ENCODE measurements at regions not wholly inside any gene's neighbourhood (a gene's known extent, or its start where the extent isn't known, plus 50 kb on each side); places are given as distances from the start of the nearest gene placed in this dataset.
"Not testable (repeated sequence)": the region's sequence is repeated elsewhere in the genome, so short reads cannot be mapped to it uniquely, and the experiment has no call there.

DNA sequence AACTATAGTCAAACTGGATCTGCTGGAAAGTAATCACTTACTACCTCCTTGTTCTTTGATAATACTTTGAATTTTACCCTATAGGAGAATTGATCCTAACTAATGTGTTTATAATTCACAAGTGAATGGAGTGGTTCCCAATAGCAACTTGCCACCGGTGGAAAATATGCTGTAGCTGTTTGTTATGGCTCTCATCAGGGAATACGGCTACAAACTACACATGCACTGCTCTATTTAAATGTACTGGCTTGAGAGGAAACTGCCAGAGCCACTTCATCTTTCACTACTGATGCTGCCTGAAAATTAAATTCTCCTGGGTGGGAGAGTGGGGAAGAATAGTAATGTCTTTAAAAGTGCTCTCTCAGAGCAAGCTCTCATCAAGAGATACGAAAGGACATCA lies 448.5 kb upstream of the GRAMD2B start:
- no peak overlapping the region for H3K4me3 ChIP-seq (ENCODE audit: low read depth, low read length)

DNA sequence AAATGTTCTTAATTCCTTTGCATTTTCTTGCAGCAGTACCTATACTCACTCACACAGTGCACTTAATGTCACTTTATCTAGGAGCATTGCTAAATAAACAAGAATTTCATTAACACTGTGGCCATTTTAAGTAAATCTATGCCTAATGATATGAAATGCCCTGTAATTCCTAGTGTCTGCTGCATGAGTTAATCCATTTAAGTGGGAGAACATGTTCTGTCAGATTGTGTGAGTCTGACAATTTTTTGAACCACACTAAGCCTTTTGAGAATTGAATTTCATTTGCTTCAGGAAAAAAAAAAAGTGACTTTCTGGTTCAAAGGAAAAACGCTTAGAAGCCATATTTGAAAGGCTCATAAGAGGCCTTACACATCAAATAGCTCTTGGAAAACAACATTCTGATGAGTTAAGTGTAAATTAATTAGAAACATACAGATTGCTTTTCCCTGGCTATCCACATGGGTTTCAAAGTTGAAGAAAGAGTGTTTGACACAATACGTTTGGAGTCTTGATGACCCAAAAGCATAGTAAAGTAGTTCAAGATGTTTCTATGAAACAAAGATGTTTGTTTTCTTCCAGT lies 446.7 kb upstream of the GRAMD2B start:
- no peaks in the 10 kb centered on the region for H3K27me3 ChIP-seq (ENCODE audit: control insufficient read depth, insufficient read depth, low read length)
- no peak for DNase-seq (ENCODE audit: low read depth in 4 of 6, low spot score in 6 of 6)
- H3K36me3 ChIP-seq (ENCODE audit: control insufficient read depth, insufficient read depth, low read length), result no peaks in the 10 kb centered on the region
- no CpG with 5 or more reads among the region's 2 CpGs for WGBS (ENCODE audit: insufficient coverage)
- no peaks in the 10 kb centered on the region for H3K4me1 ChIP-seq (ENCODE audit: control insufficient read depth, insufficient read depth, low read length)
- no peak overlapping the region for H3K27ac ChIP-seq (ENCODE audit: low read depth, low read length)
- no peaks in the 10 kb centered on the region for H3K9me3 ChIP-seq (ENCODE audit: control insufficient read depth, insufficient read depth, low read length)
- H3K4me3 ChIP-seq (ENCODE audit: low read depth, low read length), result no peak overlapping the region

More for the DNA sequence above, 448.5 kb upstream of the GRAMD2B start:
- DNase-seq (ENCODE audit: low read depth in 4 of 6, low spot score in 6 of 6), result peak in 2 of 6 donors; percentile 23 to 74
- H3K36me3 ChIP-seq (ENCODE audit: control insufficient read depth, insufficient read depth, low read length), result no peaks in the 10 kb centered on the region
- H3K9me3 ChIP-seq (ENCODE audit: control insufficient read depth, insufficient read depth, low read length), result no peaks in the 10 kb centered on the region
- H3K27ac ChIP-seq (ENCODE audit: low read depth, low read length), result no peak overlapping the region
- H3K4me1 ChIP-seq (ENCODE audit: control insufficient read depth, insufficient read depth, low read length), result no peaks in the 10 kb centered on the region
- 0% methylated on average over 1 of the region's 3 CpGs for whole genome bisulfite sequencing (ENCODE audit: insufficient coverage)
- no peaks in the 10 kb centered on the region for H3K27me3 ChIP-seq (ENCODE audit: control insufficient read depth, insufficient read depth, low read length)

DNA sequence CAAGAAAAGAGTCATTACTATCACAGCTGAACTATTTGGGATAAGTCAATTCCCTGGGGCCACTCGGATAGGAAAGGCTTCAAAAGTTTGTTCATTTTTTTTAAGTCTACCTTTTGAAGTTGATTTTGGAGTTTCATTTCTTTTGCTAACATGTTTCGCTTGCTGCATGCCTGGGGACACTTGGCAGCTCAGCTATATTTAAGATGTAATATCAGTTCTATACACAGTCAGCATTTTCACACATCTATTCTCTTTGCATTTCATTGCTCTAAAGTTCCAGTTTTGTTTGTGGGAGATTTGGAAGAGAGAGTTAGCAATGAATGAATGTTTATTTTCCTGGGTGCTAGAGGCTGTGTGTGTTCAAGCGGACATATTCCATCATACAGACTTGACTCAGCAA lies 445.2 kb upstream of the GRAMD2B start:
- no peak overlapping the region for H3K4me3 ChIP-seq (ENCODE audit: low read depth, low read length)
- peak in 1 of 6 donors; percentile 50 for DNase-seq (ENCODE audit: low read depth in 4 of 6, low spot score in 6 of 6)
- no peaks in the 10 kb centered on the region for H3K36me3 ChIP-seq (ENCODE audit: control insufficient read depth, insufficient read depth, low read length)
- no peaks in the 10 kb centered on the region for H3K9me3 ChIP-seq (ENCODE audit: control insufficient read depth, insufficient read depth, low read length)
- no CpG with 5 or more reads among the region's 3 CpGs for WGBS (ENCODE audit: insufficient coverage)
- no peaks in the 10 kb centered on the region for H3K4me1 ChIP-seq (ENCODE audit: control insufficient read depth, insufficient read depth, low read length)
- no peaks in the 10 kb centered on the region for H3K27me3 ChIP-seq (ENCODE audit: control insufficient read depth, insufficient read depth, low read length)
- H3K27ac ChIP-seq (ENCODE audit: low read depth, low read length), result no peak overlapping the region

DNA sequence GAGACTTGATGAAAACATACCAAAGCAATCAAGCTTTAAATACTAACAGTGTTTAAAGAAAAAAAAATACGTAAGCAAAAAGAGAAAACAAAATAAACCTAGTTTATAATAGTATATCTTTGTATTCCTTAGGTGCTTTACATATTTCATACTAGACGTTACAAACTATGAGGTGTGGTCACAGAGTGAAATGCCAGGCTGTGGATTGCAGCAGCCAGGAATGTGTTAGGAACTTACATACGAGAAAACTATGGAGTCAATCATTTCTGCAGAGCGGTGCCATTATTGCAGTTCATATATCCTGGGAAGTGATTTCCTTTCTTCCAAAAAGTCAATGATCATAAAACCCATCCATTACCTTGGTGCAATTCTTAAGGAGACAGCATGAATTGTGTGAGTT lies 443.6 kb upstream of the GRAMD2B start:
- no peak overlapping the region for H3K4me3 ChIP-seq (ENCODE audit: low read depth, low read length)
- WGBS (ENCODE audit: insufficient coverage), result no CpG with 5 or more reads among the region's 4 CpGs
- no peaks in the 10 kb centered on the region for H3K4me1 ChIP-seq (ENCODE audit: control insufficient read depth, insufficient read depth, low read length)
- peak in 1 of 6 donors; percentile 57 for DNase-seq (ENCODE audit: low read depth in 4 of 6, low spot score in 6 of 6)
- no peaks in the 10 kb centered on the region for H3K36me3 ChIP-seq (ENCODE audit: control insufficient read depth, insufficient read depth, low read length)
- H3K27ac ChIP-seq (ENCODE audit: low read depth, low read length), result no peak overlapping the region
- H3K27me3 ChIP-seq (ENCODE audit: control insufficient read depth, insufficient read depth, low read length), result no peaks in the 10 kb centered on the region
- no peaks in the 10 kb centered on the region for H3K9me3 ChIP-seq (ENCODE audit: control insufficient read depth, insufficient read depth, low read length)

DNA sequence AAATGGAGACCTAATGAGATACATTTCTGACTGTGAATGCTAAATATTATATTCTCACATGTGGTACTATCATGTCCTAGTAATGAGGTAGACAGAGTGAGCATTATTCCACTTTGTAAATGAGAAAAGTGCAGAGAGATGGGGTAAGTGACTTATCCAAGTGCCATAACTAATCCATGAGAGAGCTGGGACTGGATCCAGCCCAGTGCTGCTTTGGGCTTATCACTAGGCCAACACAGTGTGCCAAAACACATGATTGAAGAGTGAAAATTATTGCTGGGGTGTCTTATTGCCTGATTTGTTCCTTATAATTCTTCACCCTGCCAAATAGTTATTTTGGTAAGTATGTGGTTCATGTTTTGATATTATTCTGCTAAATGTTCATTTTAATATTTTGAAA lies 442.2 kb upstream of the GRAMD2B start:
- no peaks in the 10 kb centered on the region for H3K9me3 ChIP-seq (ENCODE audit: control insufficient read depth, insufficient read depth, low read length)
- H3K36me3 ChIP-seq (ENCODE audit: control insufficient read depth, insufficient read depth, low read length), result no peaks in the 10 kb centered on the region
- H3K4me1 ChIP-seq (ENCODE audit: control insufficient read depth, insufficient read depth, low read length), result no peaks in the 10 kb centered on the region
- H3K27ac ChIP-seq (ENCODE audit: low read depth, low read length), result no peak overlapping the region
- no peaks in the 10 kb centered on the region for H3K27me3 ChIP-seq (ENCODE audit: control insufficient read depth, insufficient read depth, low read length)
- no peak for DNase-seq (ENCODE audit: low read depth in 4 of 6, low spot score in 6 of 6)
- H3K4me3 ChIP-seq (ENCODE audit: low read depth, low read length), result no peak overlapping the region

DNA sequence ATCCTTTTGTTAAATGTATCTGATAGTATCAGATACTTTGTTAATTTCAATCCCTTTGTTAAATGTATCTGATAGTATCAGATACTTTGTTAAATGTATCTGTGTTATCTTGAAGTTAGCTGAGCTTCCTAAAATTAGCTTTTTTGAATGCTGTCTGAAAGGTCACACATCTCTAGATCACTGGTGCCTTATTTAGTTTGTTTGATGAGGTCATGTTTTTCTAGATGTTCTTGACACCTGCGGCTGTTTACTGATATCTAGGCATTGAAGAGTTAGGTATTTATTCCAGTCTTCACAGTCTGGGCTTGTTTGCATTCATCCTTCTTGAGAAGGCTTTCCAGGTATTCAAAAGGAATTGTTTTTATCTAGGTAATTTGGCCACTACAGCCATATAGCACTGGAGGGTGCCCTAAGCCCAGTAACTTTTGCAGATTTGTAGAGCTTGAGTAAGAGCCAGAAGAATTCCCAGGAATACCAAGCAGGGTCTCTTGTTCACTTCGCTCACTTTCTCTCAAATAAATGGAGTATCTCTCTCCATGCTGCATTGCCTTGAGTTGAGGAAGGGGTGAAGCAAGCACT lies 435.4 kb upstream of the GRAMD2B start:
- no peaks in the 10 kb centered on the region for H3K36me3 ChIP-seq (ENCODE audit: control insufficient read depth, insufficient read depth, low read length)
- no peaks in the 10 kb centered on the region for H3K27me3 ChIP-seq (ENCODE audit: control insufficient read depth, insufficient read depth, low read length)
- DNase-seq (ENCODE audit: low read depth in 4 of 6, low spot score in 6 of 6), result no peak
- no peaks in the 10 kb centered on the region for H3K4me1 ChIP-seq (ENCODE audit: control insufficient read depth, insufficient read depth, low read length)
- H3K27ac ChIP-seq (ENCODE audit: low read depth, low read length), result no peak overlapping the region
- 100% methylated on average over 1 of the region's 2 CpGs for WGBS (ENCODE audit: insufficient coverage)
- H3K4me3 ChIP-seq (ENCODE audit: low read depth, low read length), result no peak overlapping the region
- no peaks in the 10 kb centered on the region for H3K9me3 ChIP-seq (ENCODE audit: control insufficient read depth, insufficient read depth, low read length)

DNA sequence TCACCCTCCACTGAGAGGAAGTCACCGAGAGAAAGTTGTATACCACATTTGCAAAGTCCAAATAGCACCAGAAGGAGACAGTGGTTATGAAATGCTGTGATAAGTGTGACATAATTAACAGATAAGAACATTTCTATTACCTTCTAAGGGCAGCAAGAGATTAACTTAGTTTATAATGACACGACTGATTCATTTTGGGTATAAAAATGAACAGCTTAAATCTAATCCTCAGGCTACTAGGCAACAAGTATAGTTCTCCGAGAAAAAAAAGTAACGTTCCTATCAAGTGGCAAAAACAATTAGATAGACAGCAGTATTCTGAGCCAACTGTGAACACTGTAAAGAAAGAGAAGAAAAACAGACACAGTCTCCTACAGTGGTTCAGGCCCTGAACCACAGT lies 431.2 kb upstream of the GRAMD2B start:
- Histone ChIP-seq H3K9me3 (ENCODE audit: control insufficient read depth, insufficient read depth, low read length) (no peaks in the 10 kb centered on the region), H3K4me3 (ENCODE audit: low read depth, low read length) (no peak overlapping the region), H3K36me3 (ENCODE audit: control insufficient read depth, insufficient read depth, low read length) (no peaks in the 10 kb centered on the region), H3K4me1 (ENCODE audit: control insufficient read depth, insufficient read depth, low read length) (no peaks in the 10 kb centered on the region), H3K27ac (ENCODE audit: low read depth, low read length) (no peak overlapping the region), H3K27me3 (ENCODE audit: control insufficient read depth, insufficient read depth, low read length) (no peaks in the 10 kb centered on the region)
- WGBS (ENCODE audit: insufficient coverage), result no CpG with 5 or more reads among the region's 4 CpGs
- DNase-seq (ENCODE audit: low read depth in 4 of 6, low spot score in 6 of 6), result no peak

DNA sequence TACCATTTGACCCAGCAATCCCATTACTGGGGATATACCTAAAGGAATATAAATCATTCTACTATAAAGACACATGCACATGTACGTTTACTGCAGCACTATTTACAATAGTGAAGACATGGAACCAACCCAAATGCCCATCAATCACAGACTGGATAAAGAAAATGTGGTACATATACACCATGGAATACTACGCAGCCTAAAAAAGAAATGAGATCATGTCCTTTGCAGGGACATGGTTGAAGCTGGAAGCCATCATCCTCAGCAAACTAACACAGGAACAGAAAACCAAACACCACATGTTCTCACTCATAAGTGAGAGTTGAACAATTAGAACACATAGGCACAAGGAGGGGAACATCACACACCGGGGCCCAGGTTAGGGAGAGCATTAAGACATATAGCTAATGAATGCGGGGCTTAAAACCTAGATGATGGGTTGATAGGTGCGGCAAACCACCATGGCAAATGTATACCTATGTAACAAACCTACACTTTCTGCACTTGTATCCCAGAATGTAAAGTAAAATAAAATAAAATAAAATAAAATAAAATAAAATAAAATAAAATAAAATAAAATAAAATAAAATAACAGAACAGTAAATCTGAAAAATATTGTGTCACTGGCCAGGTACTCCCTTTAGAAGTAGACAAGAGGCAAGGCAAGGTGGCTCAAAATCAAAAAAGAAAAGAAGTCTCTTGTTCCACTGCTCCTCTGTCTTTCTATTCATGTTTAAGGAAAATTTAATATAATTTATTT lies 423.8 kb upstream of the GRAMD2B start:
- not testable (repeated sequence) for H3K27me3 ChIP-seq (ENCODE audit: control insufficient read depth, insufficient read depth, low read length); H3K9me3 ChIP-seq (ENCODE audit: control insufficient read depth, insufficient read depth, low read length); H3K36me3 ChIP-seq (ENCODE audit: control insufficient read depth, insufficient read depth, low read length); H3K27ac ChIP-seq (ENCODE audit: low read depth, low read length); H3K4me3 ChIP-seq (ENCODE audit: low read depth, low read length); DNase-seq (ENCODE audit: low read depth in 4 of 6, low spot score in 6 of 6); H3K4me1 ChIP-seq (ENCODE audit: control insufficient read depth, insufficient read depth, low read length)
- no CpG with 5 or more reads among the region's 5 CpGs for WGBS (ENCODE audit: insufficient coverage)

DNA sequence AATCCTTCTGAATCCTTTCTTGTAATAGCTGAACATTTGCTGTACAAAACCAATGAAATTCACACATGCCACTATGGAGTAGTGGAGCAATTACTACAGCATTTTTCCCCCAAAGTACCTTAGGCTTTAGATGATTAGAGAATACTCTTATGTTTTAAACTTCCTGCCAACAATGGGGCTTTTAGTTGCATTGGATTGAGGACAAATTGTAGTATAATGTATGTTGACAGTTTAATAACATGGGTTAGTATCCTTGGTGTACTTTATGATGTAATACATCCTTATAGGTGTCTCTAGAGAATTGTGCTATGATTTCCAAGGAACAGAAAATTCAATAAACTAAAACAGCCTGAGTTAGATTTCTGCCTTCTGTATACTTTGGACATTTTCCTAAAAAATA lies 422.7 kb upstream of the GRAMD2B start:
- Histone ChIP-seq H3K36me3 (ENCODE audit: control insufficient read depth, insufficient read depth, low read length) (no peaks in the 10 kb centered on the region), H3K27me3 (ENCODE audit: control insufficient read depth, insufficient read depth, low read length) (no peaks in the 10 kb centered on the region), H3K4me3 (ENCODE audit: low read depth, low read length) (no peak overlapping the region), H3K9me3 (ENCODE audit: control insufficient read depth, insufficient read depth, low read length) (no peaks in the 10 kb centered on the region), H3K4me1 (ENCODE audit: control insufficient read depth, insufficient read depth, low read length) (no peaks in the 10 kb centered on the region), H3K27ac (ENCODE audit: low read depth, low read length) (no peak overlapping the region)
- DNase-seq (ENCODE audit: low read depth in 4 of 6, low spot score in 6 of 6), result peak in 1 of 6 donors; percentile 74
